ENCODE measurements at regions not wholly inside any gene's neighbourhood (a gene's known extent, or its start where the extent isn't known, plus 50 kb on each side); places are given as distances from the start of the nearest gene placed in this dataset.

GRCh38 chr2:120989512-120990441 is 254.1 kb downstream of the GLI2 start:
- TF ChIP-seq POLR2A (IDR thresholded peaks at IDR 0.05): no peak
- TF ChIP-seq, protein P1, sequence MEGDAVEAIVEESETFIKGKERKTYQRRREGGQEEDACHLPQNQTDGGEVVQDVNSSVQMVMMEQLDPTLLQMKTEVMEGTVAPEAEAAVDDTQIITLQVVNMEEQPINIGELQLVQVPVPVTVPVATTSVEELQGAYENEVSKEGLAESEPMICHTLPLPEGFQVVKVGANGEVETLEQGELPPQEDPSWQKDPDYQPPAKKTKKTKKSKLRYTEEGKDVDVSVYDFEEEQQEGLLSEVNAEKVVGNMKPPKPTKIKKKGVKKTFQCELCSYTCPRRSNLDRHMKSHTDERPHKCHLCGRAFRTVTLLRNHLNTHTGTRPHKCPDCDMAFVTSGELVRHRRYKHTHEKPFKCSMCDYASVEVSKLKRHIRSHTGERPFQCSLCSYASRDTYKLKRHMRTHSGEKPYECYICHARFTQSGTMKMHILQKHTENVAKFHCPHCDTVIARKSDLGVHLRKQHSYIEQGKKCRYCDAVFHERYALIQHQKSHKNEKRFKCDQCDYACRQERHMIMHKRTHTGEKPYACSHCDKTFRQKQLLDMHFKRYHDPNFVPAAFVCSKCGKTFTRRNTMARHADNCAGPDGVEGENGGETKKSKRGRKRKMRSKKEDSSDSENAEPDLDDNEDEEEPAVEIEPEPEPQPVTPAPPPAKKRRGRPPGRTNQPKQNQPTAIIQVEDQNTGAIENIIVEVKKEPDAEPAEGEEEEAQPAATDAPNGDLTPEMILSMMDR (IDR thresholded peaks at IDR 0.05): no peak
